ENCODE measurements at regions not wholly inside any gene's neighbourhood (a gene's known extent, or its start where the extent isn't known, plus 50 kb on each side); places are given as distances from the start of the nearest gene placed in this dataset.

GRCh38 chr6:145400508-145400907 is 334.8 kb downstream of the EPM2A start:
- no peaks in the 10 kb centered on the region for H3K79me2 ChIP-seq (ENCODE audit: insufficient read depth, low read length)
- no peak for DNase-seq (ENCODE audit: insufficient read length, low spot score, missing footprints)
- no peaks in the 10 kb centered on the region for H3K4me1 ChIP-seq (ENCODE audit: insufficient read depth, low read length)
- H3K27me3 ChIP-seq (ENCODE audit: insufficient read depth, low read length), result no peaks in the 10 kb centered on the region
- no peaks in the 10 kb centered on the region for H3K36me3 ChIP-seq (ENCODE audit: insufficient read depth, low read length)
- no peak overlapping the region for H3K27ac ChIP-seq (ENCODE audit: low read depth, low read length)
- no peaks in the 10 kb centered on the region for H3K9me3 ChIP-seq (ENCODE audit: low read depth, low read length)
- no peak for TF ChIP-seq CTCF (IDR thresholded peaks at IDR 0.05; ENCODE audit: extremely low read depth, low read depth, low read length)
- no peak overlapping the region for H2AFZ ChIP-seq (ENCODE audit: low read length)
- H3K4me2 ChIP-seq (ENCODE audit: insufficient read depth, low read length), result no peak overlapping the region
- no peaks in the 10 kb centered on the region for H4K20me1 ChIP-seq (ENCODE audit: insufficient read depth, low read length)
- H3K4me3 ChIP-seq (ENCODE audit: insufficient read depth, low read length), result no peak overlapping the region

- Histone ChIP-seq H3K36me3 (ENCODE audit: insufficient read depth, low read length) (no peaks in the 10 kb centered on the region), H3K4me1 (ENCODE audit: insufficient read depth, low read length) (no peaks in the 10 kb centered on the region), H3K79me2 (ENCODE audit: insufficient read depth, low read length) (no peaks in the 10 kb centered on the region), H2AFZ (ENCODE audit: low read length) (no peak overlapping the region), H3K27me3 (ENCODE audit: insufficient read depth, low read length) (no peaks in the 10 kb centered on the region), H4K20me1 (ENCODE audit: insufficient read depth, low read length) (no peaks in the 10 kb centered on the region), H3K9me3 (ENCODE audit: low read depth, low read length) (no peaks in the 10 kb centered on the region), H3K4me2 (ENCODE audit: insufficient read depth, low read length) (no peak overlapping the region), H3K4me3 (ENCODE audit: insufficient read depth, low read length) (no peak overlapping the region), H3K27ac (ENCODE audit: low read depth, low read length) (no peak overlapping the region)
- TF ChIP-seq CTCF (IDR thresholded peaks at IDR 0.05; ENCODE audit: extremely low read depth, low read depth, low read length), result no peak
- DNase-seq (ENCODE audit: insufficient read length, low spot score, missing footprints), result no peak
Observed at GRCh38 chr6:145405006-145405551, 330.2 kb downstream of the EPM2A start.

GRCh38 chr6:145406783-145407182 is 328.5 kb downstream of the EPM2A start:
- no peak for TF ChIP-seq CTCF (IDR thresholded peaks at IDR 0.05; ENCODE audit: extremely low read depth, low read depth, low read length)

GRCh38 chr6:145415616-145416015 is 319.7 kb downstream of the EPM2A start:
- Histone ChIP-seq H4K20me1 (ENCODE audit: insufficient read depth, low read length) (no peaks in the 10 kb centered on the region), H3K9me3 (ENCODE audit: low read depth, low read length) (no peaks in the 10 kb centered on the region)
- TF ChIP-seq CTCF (IDR thresholded peaks at IDR 0.05; ENCODE audit: extremely low read depth, low read depth, low read length), result no peak

More at GRCh38 chr6:145406783-145407182, 328.5 kb downstream of the EPM2A start:
- Histone ChIP-seq H3K4me3 (ENCODE audit: insufficient read depth, low read length) (no peak overlapping the region), H3K27me3 (ENCODE audit: insufficient read depth, low read length) (no peaks in the 10 kb centered on the region), H4K20me1 (ENCODE audit: insufficient read depth, low read length) (no peaks in the 10 kb centered on the region), H3K9me3 (ENCODE audit: low read depth, low read length) (no peaks in the 10 kb centered on the region), H3K4me1 (ENCODE audit: insufficient read depth, low read length) (no peaks in the 10 kb centered on the region), H3K36me3 (ENCODE audit: insufficient read depth, low read length) (no peaks in the 10 kb centered on the region), H2AFZ (ENCODE audit: low read length) (no peak overlapping the region), H3K27ac (ENCODE audit: low read depth, low read length) (no peak overlapping the region), H3K4me2 (ENCODE audit: insufficient read depth, low read length) (no peak overlapping the region), H3K79me2 (ENCODE audit: insufficient read depth, low read length) (no peaks in the 10 kb centered on the region)
- DNase-seq (ENCODE audit: insufficient read length, low spot score, missing footprints), result no peak

More at GRCh38 chr6:145415616-145416015, 319.7 kb downstream of the EPM2A start:
- no peaks in the 10 kb centered on the region for H3K27me3 ChIP-seq (ENCODE audit: insufficient read depth, low read length)
- no peak overlapping the region for H3K4me3 ChIP-seq (ENCODE audit: insufficient read depth, low read length)
- H3K4me1 ChIP-seq (ENCODE audit: insufficient read depth, low read length), result no peaks in the 10 kb centered on the region
- no peak overlapping the region for H3K4me2 ChIP-seq (ENCODE audit: insufficient read depth, low read length)
- no peaks in the 10 kb centered on the region for H3K79me2 ChIP-seq (ENCODE audit: insufficient read depth, low read length)
- H2AFZ ChIP-seq (ENCODE audit: low read length), result no peak overlapping the region
- DNase-seq (ENCODE audit: insufficient read length, low spot score, missing footprints), result no peak
- no peak overlapping the region for H3K27ac ChIP-seq (ENCODE audit: low read depth, low read length)
- H3K36me3 ChIP-seq (ENCODE audit: insufficient read depth, low read length), result no peaks in the 10 kb centered on the region

Measured in osteoblast (primary cell).